ENCODE measurements at regions not wholly inside any gene's neighbourhood (a gene's known extent, or its start where the extent isn't known, plus 50 kb on each side); places are given as distances from the start of the nearest gene placed in this dataset.

DNA sequence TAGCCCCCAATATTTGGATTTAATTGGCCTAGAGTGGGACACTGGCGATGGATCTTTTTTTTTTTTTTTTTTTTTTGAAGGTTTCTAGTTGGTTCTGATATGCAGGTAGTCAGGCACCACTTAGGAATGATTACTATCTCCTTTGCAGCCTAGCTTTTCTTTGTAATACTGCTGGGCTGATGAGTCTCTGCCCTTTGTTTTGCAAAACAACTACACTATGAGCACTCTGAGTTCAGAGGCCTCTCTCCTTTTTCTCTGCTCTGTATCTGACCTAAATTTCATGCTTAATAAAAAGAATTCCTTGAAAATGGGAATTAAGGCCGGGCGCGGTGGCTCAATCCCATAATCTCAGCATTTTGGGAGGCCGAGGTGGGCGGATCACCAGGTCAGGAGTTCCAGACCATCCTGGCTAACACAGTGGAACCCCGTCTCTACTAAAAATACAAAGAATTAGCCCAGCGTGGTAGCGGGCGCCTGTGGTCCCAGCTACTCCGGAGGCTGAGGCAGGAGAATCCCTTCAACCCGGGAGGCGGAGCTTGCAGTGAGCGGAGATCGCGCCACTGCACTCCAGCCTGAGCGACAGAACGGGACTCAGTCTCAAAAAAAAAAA lies 1312.3 kb downstream of the FAM181B start:
- H2BK15ac ChIP-seq (ENCODE audit: low read depth, low read length): no peak overlapping the region
- no peak overlapping the region for H4K8ac ChIP-seq (replicated peaks; ENCODE audit: insufficient read length, low read depth, low read length)
- H3K23me2 ChIP-seq (ENCODE audit: insufficient read length, low read depth, low read length, poor library complexity, severe bottlenecking): no peaks in the 10 kb centered on the region
- H4K20me1 ChIP-seq (ENCODE audit: control insufficient read depth, insufficient read depth, insufficient read length): no peaks in the 10 kb centered on the region
- no peak overlapping the region for H2BK5ac ChIP-seq (ENCODE audit: insufficient read length, low read length)
- no peaks in the 10 kb centered on the region for H3K27me3 ChIP-seq (ENCODE audit: insufficient read depth, low read length)
- no peak overlapping the region for H2AFZ ChIP-seq (ENCODE audit: low read length)
- H2BK12ac ChIP-seq (ENCODE audit: insufficient read length, low read depth, low read length): no peak overlapping the region
- peak; percentile 75 for DNase-seq
- H3K4me3 Mint-ChIP-seq: peak overlapping the region; percentile 48 to 67; a peak in 4 of 5 replicates
- no peak overlapping the region for H3T11ph ChIP-seq (ENCODE audit: low read length)
- H3K56ac ChIP-seq (ENCODE audit: insufficient read length, low read depth, low read length): no peak overlapping the region
- no peaks in the 10 kb centered on the region for H3K27me3 Mint-ChIP-seq (ENCODE audit: low read depth)
- H3K18ac ChIP-seq (ENCODE audit: insufficient read length, low read depth, low read length): no peak overlapping the region
- WGBS (ENCODE audit: extremely low coverage, insufficient read length, low lambda C conversion rate): no CpG with 5 or more reads among the region's 18 CpGs
- H3K4me2 ChIP-seq (ENCODE audit: insufficient read depth, insufficient read length, low read length): no peak overlapping the region
- H3K4me1 ChIP-seq (ENCODE audit: insufficient read depth, low read length): peaks cover 3% of the 10 kb centered on the region; the same call in 1 of the 2 replicates
- H3K4ac ChIP-seq (ENCODE audit: low read depth, low read length): no peak overlapping the region
- no peak overlapping the region for H3K9ac ChIP-seq (ENCODE audit: extremely low read depth, insufficient read length, low read length)
- no peaks in the 10 kb centered on the region for H3K36me3 Mint-ChIP-seq (ENCODE audit: insufficient read depth in 1 of 3, low read depth in 3 of 3)
- no peaks in the 10 kb centered on the region for H3K79me2 ChIP-seq (ENCODE audit: insufficient read depth, low read length)
- peak overlapping the region; percentile 97 to 99 (median 98) for H3K27ac Mint-ChIP-seq
- H2BK20ac ChIP-seq (ENCODE audit: low read depth, low read length, poor library complexity, severe bottlenecking): no peak overlapping the region
- no peaks in the 10 kb centered on the region for H3K9me3 Mint-ChIP-seq
- H3K27ac ChIP-seq (ENCODE audit: insufficient read length, low read depth, low read length): peak overlapping the region; percentile 37
- no peak overlapping the region for H3K14ac ChIP-seq (ENCODE audit: insufficient read depth, low read length)
- TF ChIP-seq, protein P1, sequence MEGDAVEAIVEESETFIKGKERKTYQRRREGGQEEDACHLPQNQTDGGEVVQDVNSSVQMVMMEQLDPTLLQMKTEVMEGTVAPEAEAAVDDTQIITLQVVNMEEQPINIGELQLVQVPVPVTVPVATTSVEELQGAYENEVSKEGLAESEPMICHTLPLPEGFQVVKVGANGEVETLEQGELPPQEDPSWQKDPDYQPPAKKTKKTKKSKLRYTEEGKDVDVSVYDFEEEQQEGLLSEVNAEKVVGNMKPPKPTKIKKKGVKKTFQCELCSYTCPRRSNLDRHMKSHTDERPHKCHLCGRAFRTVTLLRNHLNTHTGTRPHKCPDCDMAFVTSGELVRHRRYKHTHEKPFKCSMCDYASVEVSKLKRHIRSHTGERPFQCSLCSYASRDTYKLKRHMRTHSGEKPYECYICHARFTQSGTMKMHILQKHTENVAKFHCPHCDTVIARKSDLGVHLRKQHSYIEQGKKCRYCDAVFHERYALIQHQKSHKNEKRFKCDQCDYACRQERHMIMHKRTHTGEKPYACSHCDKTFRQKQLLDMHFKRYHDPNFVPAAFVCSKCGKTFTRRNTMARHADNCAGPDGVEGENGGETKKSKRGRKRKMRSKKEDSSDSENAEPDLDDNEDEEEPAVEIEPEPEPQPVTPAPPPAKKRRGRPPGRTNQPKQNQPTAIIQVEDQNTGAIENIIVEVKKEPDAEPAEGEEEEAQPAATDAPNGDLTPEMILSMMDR (conservative IDR thresholded peaks at IDR 0.05): no peak
- H2BK120ac ChIP-seq (ENCODE audit: low read depth, low read length, poor library complexity, severe bottlenecking): no peak overlapping the region
- no peaks in the 10 kb centered on the region for H3K79me1 ChIP-seq (ENCODE audit: insufficient read depth, low read depth, low read length, poor library complexity, severe bottlenecking)
- no peak overlapping the region for H4K5ac ChIP-seq (ENCODE audit: insufficient read length, low read depth, low read length)
- H2AK5ac ChIP-seq (ENCODE audit: insufficient read length, low read length): no peak overlapping the region
- H4K91ac ChIP-seq (ENCODE audit: insufficient read length, low read depth, low read length): no peak overlapping the region
- H3K23ac ChIP-seq (ENCODE audit: insufficient read length, low read depth, low read length): no peak overlapping the region
- peaks cover 13 to 14% of the 10 kb centered on the region in 2 experiments for H3K4me1 Mint-ChIP-seq
- no peaks in the 10 kb centered on the region for H3K9me3 ChIP-seq (ENCODE audit: control insufficient read depth, low read depth, low read length)

Data from H9 (cell line).